Kidney (tissue), 13 donors: ENCODE measurements at regions not wholly inside any gene's neighbourhood (a gene's known extent, or its start where the extent isn't known, plus 50 kb on each side); places are given as distances from the start of the nearest gene placed in this dataset.

ENCODE experiments used
- DNase-seq, 5 donors: peaks; one replicate each; pipeline ENCODE4 v3.0.0-alpha.2; 2013 to 2020
- FAIRE-seq: peaks from 2 replicates; lab custom pipeline; 2012; peaks lifted over from hg19 to GRCh38; lab: Jason Lieb, UNC
- H3K27ac ChIP-seq, 2 donors: one replicate each; pipeline ENCODE4 v1.7.0; 2013; ENCODE audit warnings: low read depth in 2 of 2, low read length in 2 of 2, inconsistent platforms in 1 of 2
- H3K27me3 ChIP-seq: one replicate; pipeline ENCODE4 v1.7.1; 2013; ENCODE audit warnings: low read length, inconsistent platforms; ENCODE audit not compliant: control insufficient read depth, insufficient read depth
- H3K36me3 ChIP-seq, 3 donors: one replicate each; pipeline versions ENCODE4 v1.7.0 to v1.7.1; 2013; ENCODE audit warnings: low read length in 3 of 3, control low read depth in 1 of 3, inconsistent platforms in 1 of 3; ENCODE audit not compliant: insufficient read depth in 3 of 3, control insufficient read depth in 2 of 3
- H3K4me1 ChIP-seq, 3 donors: one replicate each; pipeline versions ENCODE4 v1.7.0 to v1.7.1; 2013; ENCODE audit warnings: low read length in 3 of 3, inconsistent platforms in 1 of 3, low read depth in 1 of 3; ENCODE audit not compliant: control insufficient read depth in 2 of 3, insufficient read depth in 2 of 3
- H3K4me3 ChIP-seq, 3 donors: one replicate each; pipeline versions ENCODE4 v1.7.0 to v1.8.1; 2013; ENCODE audit warnings: low read length in 3 of 3, control low read depth in 1 of 3, inconsistent platforms in 1 of 3
- H3K9ac ChIP-seq, 3 donors: one replicate each; pipeline versions ENCODE4 v1.7.0 to v1.7.1; 2013; ENCODE audit warnings: low read length in 3 of 3, control low read depth in 1 of 3, inconsistent platforms in 1 of 3
- H3K9me3 ChIP-seq, 3 donors: one replicate each; pipeline versions ENCODE4 v1.7.0 to v1.7.1; 2013; ENCODE audit warnings: low read length in 3 of 3, control low read depth in 1 of 3, inconsistent platforms in 1 of 3; ENCODE audit not compliant: control insufficient read depth in 2 of 3, insufficient read depth in 1 of 3
- intact Hi-C: fragments of 100-400 bp; cut with DNase I; formaldehyde crosslinking; loops from one replicate; pipeline ENCODE4 v1.11.1; 2022
- TF ChIP-seq, protein P1 (sequence below): IDR thresholded peaks from 3 replicates; pipeline ENCODE4 v1.5.1; 2012; ENCODE audit warnings: mild to moderate bottlenecking, moderate library complexity, borderline replicate concordance; ENCODE audit not compliant: insufficient read depth; ENCODE audit errors: extremely low read depth
- donor health status: control.
- donor health status: control.
- donor health status: control.
- donor health status: control.
- donor health status: control.
- donor health status: DM: yes; HTN: yes; CAD: no.
- donor health status: Normal renal cell carcinoma (clear cell type).

DNA sequence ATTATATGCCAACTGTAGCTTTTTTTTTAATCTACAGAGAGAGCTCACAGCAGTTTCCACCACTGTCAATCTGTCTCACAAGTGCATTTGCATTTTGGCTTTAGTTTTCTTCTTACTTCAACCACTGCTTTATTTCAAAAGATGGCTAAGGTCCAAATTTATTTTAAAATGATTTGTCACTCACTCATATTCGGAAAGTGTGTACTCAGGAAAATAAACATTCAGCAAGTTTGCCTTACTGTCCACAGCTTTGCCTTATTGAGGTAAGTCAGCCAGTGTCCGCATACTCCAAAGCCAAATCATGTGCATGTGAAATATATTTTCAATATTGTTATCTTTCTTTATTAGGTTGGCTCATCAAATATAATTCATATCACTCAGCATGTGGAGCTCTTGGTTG is 240.7 kb upstream of the ARHGEF26 start:
- Histone ChIP-seq H3K4me3 (no peak overlapping the region), H3K4me1 (no peaks in the 10 kb centered on the region), H3K27ac (no peak overlapping the region), H3K9ac (no peak overlapping the region), H3K27me3 (no peaks in the 10 kb centered on the region), H3K36me3 (no peaks in the 10 kb centered on the region), H3K9me3 (no peaks in the 10 kb centered on the region)
- TF ChIP-seq, protein P1, sequence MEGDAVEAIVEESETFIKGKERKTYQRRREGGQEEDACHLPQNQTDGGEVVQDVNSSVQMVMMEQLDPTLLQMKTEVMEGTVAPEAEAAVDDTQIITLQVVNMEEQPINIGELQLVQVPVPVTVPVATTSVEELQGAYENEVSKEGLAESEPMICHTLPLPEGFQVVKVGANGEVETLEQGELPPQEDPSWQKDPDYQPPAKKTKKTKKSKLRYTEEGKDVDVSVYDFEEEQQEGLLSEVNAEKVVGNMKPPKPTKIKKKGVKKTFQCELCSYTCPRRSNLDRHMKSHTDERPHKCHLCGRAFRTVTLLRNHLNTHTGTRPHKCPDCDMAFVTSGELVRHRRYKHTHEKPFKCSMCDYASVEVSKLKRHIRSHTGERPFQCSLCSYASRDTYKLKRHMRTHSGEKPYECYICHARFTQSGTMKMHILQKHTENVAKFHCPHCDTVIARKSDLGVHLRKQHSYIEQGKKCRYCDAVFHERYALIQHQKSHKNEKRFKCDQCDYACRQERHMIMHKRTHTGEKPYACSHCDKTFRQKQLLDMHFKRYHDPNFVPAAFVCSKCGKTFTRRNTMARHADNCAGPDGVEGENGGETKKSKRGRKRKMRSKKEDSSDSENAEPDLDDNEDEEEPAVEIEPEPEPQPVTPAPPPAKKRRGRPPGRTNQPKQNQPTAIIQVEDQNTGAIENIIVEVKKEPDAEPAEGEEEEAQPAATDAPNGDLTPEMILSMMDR = no peak
- FAIRE-seq = no peak
- intact Hi-C loops = no loop called here
- DNase-seq = no peak

DNA sequence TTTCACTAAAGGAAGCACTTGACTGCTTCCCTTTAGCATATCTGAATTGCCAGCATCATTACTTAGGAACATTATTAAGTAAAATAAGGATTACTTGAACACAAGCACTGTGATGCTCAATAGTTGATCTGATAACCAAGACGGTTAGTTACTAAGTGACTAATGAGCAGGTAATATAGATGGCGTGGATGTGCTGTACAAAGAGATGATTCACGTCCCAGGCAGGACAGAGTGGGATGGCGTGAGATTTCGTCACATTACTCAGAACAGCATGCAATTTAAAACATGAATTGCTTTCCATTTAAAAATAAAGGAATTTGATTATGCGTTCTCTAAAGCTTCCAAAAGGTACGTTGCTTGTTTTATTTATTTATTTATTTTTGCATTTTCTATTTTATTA is 240.0 kb upstream of the ARHGEF26 start:
- H3K4me3 ChIP-seq = no peak overlapping the region
- DNase-seq (no peak), FAIRE-seq (no peak)
- TF ChIP-seq, protein P1 = no peak
- H3K36me3 ChIP-seq = no peaks in the 10 kb centered on the region
- intact Hi-C loops = no loop called here
- H3K27me3 ChIP-seq = no peaks in the 10 kb centered on the region
- no peaks in the 10 kb centered on the region for H3K4me1 ChIP-seq
- no peak overlapping the region for H3K27ac ChIP-seq
- no peak overlapping the region for H3K9ac ChIP-seq
- H3K9me3 ChIP-seq = no peaks in the 10 kb centered on the region

DNA sequence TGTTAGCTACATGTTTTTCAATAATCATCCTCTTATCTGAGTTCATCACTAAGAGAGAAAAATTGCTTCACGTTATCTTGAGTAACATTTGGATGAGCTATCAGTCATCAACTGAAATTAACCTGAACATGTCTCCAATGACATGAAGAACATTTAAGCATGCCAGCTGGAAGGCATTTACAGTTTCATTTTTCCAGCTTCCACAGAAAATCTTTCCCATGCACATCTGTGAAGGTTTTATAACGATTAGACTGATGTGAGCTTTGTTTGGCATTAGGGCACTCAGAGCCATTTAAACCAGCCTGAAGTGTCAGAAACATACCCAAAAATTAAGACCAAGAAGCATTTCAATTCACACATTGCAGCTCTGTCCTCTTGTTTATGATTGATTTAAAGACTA is 235.8 kb upstream of the ARHGEF26 start:
- no peak for DNase-seq
- intact Hi-C loops = no loop called here
- Histone ChIP-seq H3K9me3 (no peaks in the 10 kb centered on the region), H3K36me3 (no peaks in the 10 kb centered on the region), H3K27ac (no peak overlapping the region), H3K9ac (no peak overlapping the region), H3K27me3 (no peaks in the 10 kb centered on the region), H3K4me3 (no peak overlapping the region), H3K4me1 (no peaks in the 10 kb centered on the region)
- no peak for FAIRE-seq
- TF ChIP-seq, protein P1 = no peak

DNA sequence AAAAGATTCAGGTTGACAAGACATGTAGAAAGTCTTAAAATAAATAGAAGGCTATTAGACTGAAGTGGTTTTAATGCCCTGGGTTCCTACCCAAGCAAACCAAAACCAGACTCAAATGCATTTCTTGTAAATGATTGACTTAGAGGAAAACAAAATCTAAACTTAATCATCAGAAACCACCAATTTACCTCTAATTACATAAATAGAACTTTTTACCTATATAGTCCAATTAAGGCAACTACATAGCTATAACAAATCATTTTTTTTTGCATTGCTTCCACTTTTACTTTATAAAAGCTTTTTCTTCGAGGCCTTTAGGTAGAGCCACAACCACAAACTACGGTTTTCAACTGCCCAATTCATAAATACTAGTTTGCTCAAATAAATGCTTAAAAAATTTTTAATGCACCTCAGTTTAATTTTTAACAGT is 231.3 kb upstream of the ARHGEF26 start:
- TF ChIP-seq, protein P1 = no peak
- Histone ChIP-seq H3K36me3 (no peaks in the 10 kb centered on the region), H3K27ac (no peak overlapping the region), H3K4me3 (no peak overlapping the region), H3K9me3 (no peaks in the 10 kb centered on the region), H3K27me3 (no peaks in the 10 kb centered on the region), H3K4me1 (no peaks in the 10 kb centered on the region), H3K9ac (no peak overlapping the region)
- DNase-seq (no peak), FAIRE-seq (no peak)
- intact Hi-C loops = no loop called here
